Progenitor cell of endocrine pancreas (in vitro differentiated cells): ENCODE measurements at regions not wholly inside any gene's neighbourhood (a gene's known extent, or its start where the extent isn't known, plus 50 kb on each side); places are given as distances from the start of the nearest gene placed in this dataset.

Experiments used
- DNase-seq: peaks from one replicate; pipeline ENCODE4 v3.0.0; 2021; ENCODE audit warnings: low spot score; ENCODE audit not compliant: unreplicated experiment
- H3K27ac Mint-ChIP-seq: 2 replicates; pipeline ENCODE4 v1.8.0; 2021; ENCODE audit warnings: mild to moderate bottlenecking, moderate library complexity, mixed read lengths
- H3K27me3 Mint-ChIP-seq: 2 replicates; pipeline ENCODE4 v1.8.0; 2021; ENCODE audit warnings: mixed read lengths
- H3K36me3 Mint-ChIP-seq: 2 replicates; pipeline ENCODE4 v1.8.0; 2022; ENCODE audit warnings: mixed read lengths; ENCODE audit not compliant: insufficient read depth
- H3K4me1 Mint-ChIP-seq: 2 replicates; pipeline ENCODE4 v1.8.0; 2021; ENCODE audit warnings: low read depth, mixed read lengths
- H3K4me3 Mint-ChIP-seq: 2 replicates; pipeline ENCODE4 v1.8.0; 2021; ENCODE audit warnings: low read depth, mild to moderate bottlenecking, moderate library complexity, mixed read lengths
- H3K9me3 Mint-ChIP-seq: 2 replicates; pipeline ENCODE4 v1.8.0; 2021; ENCODE audit warnings: low read depth, mixed read lengths
- TF ChIP-seq, protein P1 (sequence below): fragments of 200-600 bp; sonication (generic); IDR thresholded peaks from one replicate; pipeline ENCODE4 v1.5.0; 2021; ENCODE audit warnings: antibody characterized with exemption, mild to moderate bottlenecking; ENCODE audit not compliant: unreplicated experiment

DNA sequence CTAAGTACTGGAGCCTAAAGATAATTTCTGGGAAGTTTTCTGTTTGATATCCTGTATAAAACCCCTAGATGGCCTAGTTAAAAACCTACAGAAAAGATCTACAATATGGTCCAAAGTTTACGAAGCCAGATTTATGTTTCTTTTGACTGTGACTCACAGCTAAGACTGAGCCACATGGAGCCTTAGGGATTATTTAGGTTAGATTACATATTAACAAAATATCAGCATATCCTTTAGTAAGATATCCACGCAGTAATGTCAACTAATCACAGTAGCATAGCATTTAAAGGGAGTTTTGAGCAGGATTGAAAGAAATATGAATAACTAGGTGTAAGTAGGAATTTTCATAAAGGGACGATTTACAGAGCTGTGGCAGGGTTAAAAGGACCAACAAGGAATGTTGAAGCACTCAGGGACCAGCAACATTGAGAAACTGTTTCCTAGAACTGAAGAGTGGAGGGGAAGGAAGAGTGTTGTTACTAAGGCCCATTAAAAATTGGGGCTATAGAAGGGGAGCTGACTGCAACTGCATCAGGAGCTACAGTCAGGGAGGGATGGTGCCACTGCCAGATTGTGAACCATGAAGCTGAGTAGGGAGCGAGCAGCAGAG lies 155.5 kb downstream of the DACT1 start:
- Mint-ChIP-seq H3K9me3 (no peaks in the 10 kb centered on the region), H3K36me3 (no peaks in the 10 kb centered on the region), H3K4me1 (no peaks in the 10 kb centered on the region), H3K27me3 (no peaks in the 10 kb centered on the region), H3K4me3 (no peak overlapping the region), H3K27ac (no peak overlapping the region)
- TF ChIP-seq, protein P1, sequence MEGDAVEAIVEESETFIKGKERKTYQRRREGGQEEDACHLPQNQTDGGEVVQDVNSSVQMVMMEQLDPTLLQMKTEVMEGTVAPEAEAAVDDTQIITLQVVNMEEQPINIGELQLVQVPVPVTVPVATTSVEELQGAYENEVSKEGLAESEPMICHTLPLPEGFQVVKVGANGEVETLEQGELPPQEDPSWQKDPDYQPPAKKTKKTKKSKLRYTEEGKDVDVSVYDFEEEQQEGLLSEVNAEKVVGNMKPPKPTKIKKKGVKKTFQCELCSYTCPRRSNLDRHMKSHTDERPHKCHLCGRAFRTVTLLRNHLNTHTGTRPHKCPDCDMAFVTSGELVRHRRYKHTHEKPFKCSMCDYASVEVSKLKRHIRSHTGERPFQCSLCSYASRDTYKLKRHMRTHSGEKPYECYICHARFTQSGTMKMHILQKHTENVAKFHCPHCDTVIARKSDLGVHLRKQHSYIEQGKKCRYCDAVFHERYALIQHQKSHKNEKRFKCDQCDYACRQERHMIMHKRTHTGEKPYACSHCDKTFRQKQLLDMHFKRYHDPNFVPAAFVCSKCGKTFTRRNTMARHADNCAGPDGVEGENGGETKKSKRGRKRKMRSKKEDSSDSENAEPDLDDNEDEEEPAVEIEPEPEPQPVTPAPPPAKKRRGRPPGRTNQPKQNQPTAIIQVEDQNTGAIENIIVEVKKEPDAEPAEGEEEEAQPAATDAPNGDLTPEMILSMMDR = no peak
- no peak for DNase-seq

DNA sequence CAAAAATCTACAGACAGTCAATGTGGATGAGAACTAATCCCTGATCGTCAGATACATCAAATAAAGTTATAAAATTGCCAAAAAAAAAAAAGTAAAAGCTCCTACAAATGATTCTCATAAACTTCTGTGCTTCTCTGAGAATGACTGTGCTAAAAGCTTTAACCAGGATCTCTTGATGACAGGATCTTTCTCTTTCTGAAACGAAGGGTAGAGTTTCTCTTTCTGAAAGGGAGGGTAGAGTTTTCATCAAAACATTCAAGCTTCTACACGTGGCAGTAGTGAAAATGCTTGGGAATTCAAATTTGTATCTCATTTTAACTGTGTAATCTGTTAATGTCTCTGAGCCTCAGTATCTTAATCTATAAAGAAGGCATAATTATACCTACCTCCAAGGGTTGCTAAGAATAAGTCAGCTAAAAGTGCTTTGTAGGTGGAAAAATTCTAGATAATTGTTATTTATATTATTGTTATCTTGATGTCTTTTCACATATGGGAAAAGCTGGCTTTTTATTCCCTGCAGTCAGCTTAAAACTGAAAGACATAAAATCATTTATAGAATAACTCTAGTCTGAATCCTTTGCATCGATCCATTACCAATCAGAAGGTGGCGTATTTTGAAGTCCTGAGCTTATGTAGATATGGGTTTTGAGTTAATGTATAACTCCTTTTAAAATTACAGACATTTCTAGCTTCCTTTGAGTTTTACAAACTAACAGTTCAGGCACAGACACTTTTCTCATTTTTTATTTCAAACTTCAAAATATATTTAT lies 157.4 kb downstream of the DACT1 start:
- H3K4me3 Mint-ChIP-seq = no peak overlapping the region
- no peaks in the 10 kb centered on the region for H3K9me3 Mint-ChIP-seq
- H3K36me3 Mint-ChIP-seq = no peaks in the 10 kb centered on the region
- no peak for DNase-seq
- H3K27ac Mint-ChIP-seq = no peak overlapping the region
- no peaks in the 10 kb centered on the region for H3K4me1 Mint-ChIP-seq
- no peaks in the 10 kb centered on the region for H3K27me3 Mint-ChIP-seq
- TF ChIP-seq, protein P1 = no peak

DNA sequence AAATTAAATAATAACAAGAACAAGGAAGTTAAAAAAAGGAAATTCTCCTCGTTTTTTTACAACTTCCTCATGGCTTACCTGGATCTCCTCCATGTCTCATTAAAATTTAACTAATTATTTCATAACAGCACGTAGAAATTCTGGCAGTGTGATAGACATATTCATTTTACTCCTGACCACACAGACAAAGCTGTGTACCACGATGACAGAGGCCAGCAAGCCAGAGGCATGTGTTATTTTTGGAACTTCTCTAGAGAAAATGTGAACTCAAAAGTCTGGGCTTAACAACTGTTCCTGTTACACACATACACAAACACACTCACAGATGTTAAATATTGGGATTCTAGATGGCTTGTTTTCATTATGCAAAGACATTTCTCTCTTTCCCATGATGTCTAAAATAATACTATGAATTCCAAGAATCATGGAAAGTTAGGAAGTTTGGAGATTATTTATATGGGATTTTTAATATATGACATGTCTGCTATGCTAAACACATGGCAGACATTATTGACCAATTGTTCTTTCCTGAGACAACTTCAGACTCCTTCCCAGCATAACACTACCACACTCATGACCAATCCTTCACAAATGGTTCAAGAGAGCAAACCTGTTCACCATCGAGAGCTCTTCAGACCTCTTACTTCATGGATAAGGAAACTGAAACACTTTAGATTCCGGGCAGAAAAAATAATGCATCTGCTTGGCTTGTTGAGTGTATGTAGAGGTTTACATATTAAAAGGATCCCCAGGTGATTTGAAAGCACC lies 158.7 kb downstream of the DACT1 start:
- TF ChIP-seq, protein P1 = no peak
- DNase-seq = no peak
- H3K27me3 Mint-ChIP-seq = no peaks in the 10 kb centered on the region
- no peak overlapping the region for H3K4me3 Mint-ChIP-seq
- no peaks in the 10 kb centered on the region for H3K9me3 Mint-ChIP-seq
- no peak overlapping the region for H3K27ac Mint-ChIP-seq
- H3K4me1 Mint-ChIP-seq = no peaks in the 10 kb centered on the region
- no peaks in the 10 kb centered on the region for H3K36me3 Mint-ChIP-seq

DNA sequence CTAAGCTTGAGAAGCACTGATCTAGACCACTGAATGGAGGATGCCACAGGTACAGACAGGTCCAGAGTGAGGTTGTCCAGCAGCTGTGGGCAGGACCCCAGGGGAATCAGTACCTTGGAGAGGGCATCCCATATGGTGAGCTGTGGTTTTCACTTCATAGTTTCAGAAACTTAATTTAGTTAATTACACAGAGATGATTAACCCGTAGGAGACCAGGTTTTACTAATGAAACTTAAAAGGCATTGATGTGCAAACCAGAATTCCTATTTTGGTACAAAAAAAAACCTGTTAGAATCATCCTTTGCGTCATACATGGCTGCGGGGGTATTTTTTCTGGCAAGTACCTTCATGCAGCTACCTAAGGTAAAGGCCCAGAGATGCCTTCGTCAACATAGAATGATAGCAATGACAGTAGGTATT lies 159.3 kb downstream of the DACT1 start:
- TF ChIP-seq, protein P1 = no peak
- Mint-ChIP-seq H3K4me1 (no peaks in the 10 kb centered on the region), H3K27me3 (no peaks in the 10 kb centered on the region), H3K36me3 (no peaks in the 10 kb centered on the region), H3K27ac (no peak overlapping the region), H3K9me3 (peaks cover 2% of the 10 kb centered on the region), H3K4me3 (no peak overlapping the region)
- no peak for DNase-seq

DNA sequence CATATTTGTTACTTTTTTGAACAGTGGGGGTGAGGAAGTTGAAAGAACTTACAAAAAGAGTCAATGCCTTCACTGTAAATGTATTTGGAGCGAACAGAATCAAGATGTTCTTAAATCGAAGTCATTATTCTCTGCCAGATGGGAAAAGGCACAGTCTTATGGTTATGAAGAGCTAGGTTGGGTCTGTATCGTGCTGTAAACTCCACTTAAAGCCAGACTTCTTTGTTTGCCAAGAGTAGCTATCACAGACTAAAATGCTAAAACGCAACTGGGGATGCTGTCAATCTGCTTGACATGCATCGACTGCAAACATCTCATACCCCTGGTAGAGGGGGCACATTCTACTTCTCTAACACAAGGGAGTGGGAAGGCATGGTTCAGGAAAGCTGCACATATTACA lies 160.4 kb downstream of the DACT1 start:
- Mint-ChIP-seq H3K4me1 (no peaks in the 10 kb centered on the region), H3K36me3 (no peaks in the 10 kb centered on the region), H3K4me3 (no peak overlapping the region), H3K27ac (no peak overlapping the region), H3K9me3 (peaks cover 9% of the 10 kb centered on the region), H3K27me3 (no peaks in the 10 kb centered on the region)
- no peak for DNase-seq
- TF ChIP-seq, protein P1 = no peak
